HepG2 (cell line): ENCODE measurements at regions not wholly inside any gene's neighbourhood (a gene's known extent, or its start where the extent isn't known, plus 50 kb on each side); places are given as distances from the start of the nearest gene placed in this dataset.

ENCODE experiments used
- PAF1 ChIP-seq: IDR thresholded peaks from 2 replicates; pipeline ENCODE4 v1.6.1; 2016; ENCODE audit warnings: missing genetic modification reagents, missing compliant biosample characterization
- ZFP62 ChIP-seq: sonication (generic); formaldehyde crosslinking; IDR thresholded peaks from 2 replicates; pipeline ENCODE4 v1.4.0; 2020; ENCODE audit warnings: missing genetic modification reagents

- TF ChIP-seq ZFP62 (CRISPR knock-in tag), result no peak
- no peak for TF ChIP-seq PAF1
These were observed 62.5 kb upstream of the PALS2 start for GRCh38 chr7:24510759-24511158.
